Activated T-cell treated with anti-CD3 and anti-CD28 coated beads, Interleukin-2, amount 50 U/mL, for 24 hours (primary cell): ENCODE measurements at regions not wholly inside any gene's neighbourhood (a gene's known extent, or its start where the extent isn't known, plus 50 kb on each side); places are given as distances from the start of the nearest gene placed in this dataset.

Source experiments
- DNase-seq: peaks from one replicate; pipeline ENCODE4 v3.0.0-alpha.2; 2020
- H3K27ac Mint-ChIP-seq: 2 replicates; pipeline ENCODE4 v1.8.0; 2020; ENCODE audit warnings: mild to moderate bottlenecking, mixed read lengths
- H3K27me3 Mint-ChIP-seq: 2 replicates; pipeline ENCODE4 v1.8.0; 2020; ENCODE audit warnings: mixed read lengths
- H3K36me3 Mint-ChIP-seq: 2 replicates; pipeline ENCODE4 v1.8.0; 2020; ENCODE audit warnings: low read depth, mixed read lengths
- H3K4me1 Mint-ChIP-seq: 2 replicates; pipeline ENCODE4 v1.8.0; 2020; ENCODE audit warnings: low read depth, mixed read lengths
- H3K4me3 Mint-ChIP-seq: 2 replicates; pipeline ENCODE4 v1.8.0; 2020; ENCODE audit warnings: mild to moderate bottlenecking, moderate library complexity, mixed read lengths
- H3K9me3 Mint-ChIP-seq: 2 replicates; pipeline ENCODE4 v1.8.0; 2020; ENCODE audit warnings: mixed read lengths

DNA sequence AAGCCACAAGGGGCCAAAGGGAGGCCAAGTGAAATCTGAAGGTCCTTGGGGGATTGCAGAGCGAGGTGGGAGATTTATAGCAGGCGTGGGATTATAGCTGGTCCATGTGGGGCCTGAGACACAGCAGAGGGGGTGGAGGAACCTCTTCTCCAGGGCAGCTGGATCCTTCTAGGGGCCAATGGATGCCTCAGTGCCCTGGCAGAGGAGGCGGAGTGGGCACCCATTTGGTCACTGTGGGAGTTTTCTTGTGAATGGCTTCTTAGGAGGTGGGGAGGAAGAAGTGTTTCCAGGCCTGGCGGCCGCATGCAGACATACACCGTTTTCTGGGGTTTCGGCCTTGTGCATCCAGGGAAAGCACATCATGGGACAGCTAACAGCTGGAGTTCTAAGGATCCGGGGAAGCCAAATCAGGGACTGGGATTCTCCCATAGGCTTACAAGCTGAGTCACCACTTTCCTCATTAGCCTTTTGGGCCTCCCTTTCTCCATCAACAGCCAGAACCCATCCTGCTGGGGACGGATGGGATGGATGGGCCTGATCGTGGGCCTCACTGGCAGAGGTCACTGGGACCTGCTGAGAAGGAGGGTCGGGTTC lies 76.5 kb downstream of the RHOU start:
- Mint-ChIP-seq H3K36me3 (no peaks in the 10 kb centered on the region), H3K4me3 (no peak overlapping the region), H3K27me3 (no peaks in the 10 kb centered on the region), H3K9me3 (no peaks in the 10 kb centered on the region), H3K4me1 (peaks cover 27% of the 10 kb centered on the region), H3K27ac (no peak overlapping the region)
- no peak for DNase-seq

DNA sequence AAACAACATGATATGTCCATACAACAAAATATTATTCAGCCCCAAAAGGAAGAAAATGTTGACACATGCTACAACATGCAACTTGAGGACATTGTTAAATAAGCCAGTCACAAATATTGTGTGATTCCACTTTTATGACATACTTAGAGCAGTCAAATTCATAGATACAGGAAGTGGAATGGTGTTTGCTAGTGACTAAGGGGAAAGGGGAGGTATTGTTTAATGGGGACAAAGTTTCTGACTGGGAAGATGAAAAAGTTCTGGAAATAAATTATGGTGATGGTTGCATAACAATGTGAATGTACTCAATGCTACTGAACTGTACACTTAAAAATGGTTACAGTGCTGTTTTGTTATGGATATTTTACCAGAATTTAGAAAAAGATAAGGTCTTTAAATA lies 77.7 kb downstream of the RHOU start:
- Mint-ChIP-seq H3K9me3 (no peaks in the 10 kb centered on the region), H3K27me3 (no peaks in the 10 kb centered on the region), H3K27ac (no peak overlapping the region), H3K4me1 (peaks cover 27% of the 10 kb centered on the region), H3K4me3 (no peak overlapping the region), H3K36me3 (no peaks in the 10 kb centered on the region)
- no peak for DNase-seq

DNA sequence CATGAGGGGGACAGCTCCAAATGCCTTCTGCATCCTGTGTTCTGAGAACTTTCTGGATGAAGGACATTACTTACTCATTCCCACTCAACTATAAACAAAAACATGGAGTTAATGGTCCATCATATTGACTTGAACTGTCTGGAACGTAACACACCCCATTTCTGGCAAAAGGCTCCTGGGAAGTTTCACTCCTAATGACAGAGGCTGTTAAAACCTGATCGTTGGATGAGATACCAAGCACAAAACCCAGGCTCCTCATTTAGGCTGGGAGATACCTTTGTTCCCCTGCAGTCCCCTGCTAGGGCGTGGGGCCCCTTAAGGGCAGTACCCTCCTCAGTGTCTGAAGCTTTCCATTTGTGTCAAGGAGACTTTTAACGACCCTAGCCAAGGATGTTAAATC lies 78.9 kb downstream of the RHOU start:
- Mint-ChIP-seq H3K9me3 (no peaks in the 10 kb centered on the region), H3K27ac (no peak overlapping the region), H3K27me3 (no peaks in the 10 kb centered on the region), H3K4me1 (peaks cover 24% of the 10 kb centered on the region), H3K4me3 (no peak overlapping the region), H3K36me3 (no peaks in the 10 kb centered on the region)
- DNase-seq, result no peak

DNA sequence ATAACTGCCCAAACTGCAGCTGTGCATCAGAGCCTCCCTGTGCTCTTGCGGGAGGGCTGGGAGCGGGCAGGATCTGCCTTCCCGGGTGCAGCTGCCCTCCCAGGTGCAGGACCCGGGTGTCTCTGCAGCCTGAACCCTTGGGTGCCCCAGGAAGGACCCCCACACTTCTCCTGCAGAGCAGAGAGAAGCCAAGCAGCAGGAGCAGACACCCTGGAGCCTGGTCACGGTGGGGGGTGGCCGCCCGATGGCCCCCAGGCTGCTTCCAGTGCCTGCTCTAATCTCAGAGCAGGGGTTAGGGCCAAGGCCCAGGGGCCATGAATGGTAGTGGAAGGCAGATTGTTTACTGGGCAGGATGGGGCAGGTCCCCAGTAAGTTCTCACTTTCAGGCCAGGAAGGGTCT lies 83.0 kb downstream of the RHOU start:
- H3K4me3 Mint-ChIP-seq, result no peak overlapping the region
- no peaks in the 10 kb centered on the region for H3K27me3 Mint-ChIP-seq
- H3K27ac Mint-ChIP-seq, result no peak overlapping the region
- H3K4me1 Mint-ChIP-seq, result no peaks in the 10 kb centered on the region
- H3K36me3 Mint-ChIP-seq, result no peaks in the 10 kb centered on the region
- DNase-seq, result no peak
- H3K9me3 Mint-ChIP-seq, result no peaks in the 10 kb centered on the region

DNA sequence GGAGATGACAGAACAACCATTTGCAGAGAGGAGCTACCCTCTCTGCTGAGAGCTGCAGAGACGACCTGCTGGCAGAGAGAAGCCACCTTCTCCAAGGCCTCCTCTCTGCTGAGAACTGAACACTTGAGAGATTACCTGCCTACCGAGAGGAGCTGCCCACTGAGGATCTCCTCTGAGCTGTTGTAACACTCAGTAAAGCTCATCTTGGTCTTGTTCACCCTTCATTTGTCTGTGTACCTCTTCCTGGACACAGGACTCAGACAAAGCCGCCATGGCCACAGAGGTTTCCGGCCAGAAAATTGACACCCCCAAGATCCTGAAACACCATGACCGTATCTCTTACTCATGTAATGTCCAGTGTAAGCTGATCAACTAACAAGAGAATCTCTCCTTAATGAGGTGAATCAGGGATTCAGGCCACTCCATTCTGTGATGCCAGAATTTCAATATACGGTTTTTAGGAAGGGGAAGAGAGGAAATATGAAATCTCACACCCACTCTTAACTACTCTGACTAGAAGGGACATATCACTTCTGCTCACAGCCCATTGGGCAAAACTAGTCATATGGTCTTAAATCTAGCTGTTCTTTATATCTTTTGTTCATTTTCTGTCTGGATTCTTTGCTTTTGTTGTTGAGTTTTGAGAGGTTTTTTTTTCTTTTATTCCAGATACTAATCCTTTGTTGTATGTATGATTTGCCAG lies 83.8 kb downstream of the RHOU start:
- no peak overlapping the region for H3K27ac Mint-ChIP-seq
- no peak overlapping the region for H3K4me3 Mint-ChIP-seq
- no peaks in the 10 kb centered on the region for H3K36me3 Mint-ChIP-seq
- DNase-seq, result no peak
- no peaks in the 10 kb centered on the region for H3K4me1 Mint-ChIP-seq
- no peaks in the 10 kb centered on the region for H3K27me3 Mint-ChIP-seq
- no peaks in the 10 kb centered on the region for H3K9me3 Mint-ChIP-seq

DNA sequence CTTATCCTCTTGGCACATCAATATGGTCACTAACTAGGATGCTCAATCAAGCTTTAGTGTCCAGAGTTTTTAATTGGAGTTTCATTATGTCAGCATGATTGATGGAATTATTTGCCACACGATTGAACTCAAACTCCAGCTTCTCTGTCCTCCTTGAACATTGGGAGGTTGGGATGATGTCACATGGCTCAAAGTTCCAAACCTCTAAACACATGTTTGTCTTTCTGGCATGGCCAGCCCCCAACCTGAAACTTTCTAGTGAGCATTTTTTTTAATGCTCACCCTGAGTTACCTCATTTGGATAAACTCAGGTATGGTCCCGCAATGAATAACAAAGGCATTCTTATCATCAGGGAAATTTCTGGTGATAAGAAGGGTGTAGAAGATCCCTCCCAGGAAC lies 86.0 kb downstream of the RHOU start:
- H3K4me3 Mint-ChIP-seq, result no peak overlapping the region
- H3K4me1 Mint-ChIP-seq, result peaks cover 7% of the 10 kb centered on the region
- no peaks in the 10 kb centered on the region for H3K9me3 Mint-ChIP-seq
- DNase-seq, result no peak
- no peak overlapping the region for H3K27ac Mint-ChIP-seq
- H3K36me3 Mint-ChIP-seq, result no peaks in the 10 kb centered on the region
- no peaks in the 10 kb centered on the region for H3K27me3 Mint-ChIP-seq

DNA sequence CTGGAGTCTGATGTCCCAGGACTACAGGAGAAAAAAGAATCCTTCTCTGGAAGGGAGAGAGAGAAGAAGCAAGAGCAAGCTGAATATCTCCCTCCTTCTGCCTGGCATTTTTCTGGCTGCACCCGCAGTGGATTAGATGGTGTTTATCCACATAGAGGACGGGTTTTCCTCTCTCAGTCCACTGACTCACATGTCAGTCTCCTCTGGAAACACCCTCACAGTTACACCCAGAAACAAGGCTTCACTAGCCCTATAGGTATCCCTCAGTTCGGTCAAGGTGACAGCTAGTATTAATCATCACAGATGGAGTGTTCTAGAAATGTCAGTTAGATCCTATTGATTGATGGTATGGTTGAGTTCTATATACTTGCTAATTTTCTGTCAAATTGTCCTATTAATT lies 87.9 kb downstream of the RHOU start:
- no peaks in the 10 kb centered on the region for H3K9me3 Mint-ChIP-seq
- H3K4me1 Mint-ChIP-seq, result peaks cover 19% of the 10 kb centered on the region
- DNase-seq, result no peak
- no peak overlapping the region for H3K27ac Mint-ChIP-seq
- no peak overlapping the region for H3K4me3 Mint-ChIP-seq
- H3K27me3 Mint-ChIP-seq, result no peaks in the 10 kb centered on the region
- no peaks in the 10 kb centered on the region for H3K36me3 Mint-ChIP-seq

DNA sequence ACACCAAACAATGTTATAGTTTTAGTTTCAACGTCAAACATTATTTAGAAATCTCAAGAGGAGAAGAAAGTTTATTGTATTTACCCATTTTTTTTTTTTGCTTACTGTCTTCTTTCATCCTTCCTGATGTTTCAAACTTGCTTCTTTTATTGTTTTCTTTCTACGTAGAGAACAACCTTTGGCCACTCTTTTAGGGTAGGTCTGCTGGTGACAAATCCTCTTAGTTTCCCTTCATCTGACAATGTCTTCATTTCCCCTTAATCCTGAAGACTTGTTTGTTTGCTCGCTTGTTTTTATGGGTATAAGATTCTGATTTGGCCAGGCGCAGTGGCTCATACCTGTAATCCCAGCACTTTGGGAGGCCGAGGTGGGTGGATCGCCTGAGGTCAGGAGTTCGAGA lies 89.1 kb downstream of the RHOU start:
- peaks cover 20% of the 10 kb centered on the region for H3K4me1 Mint-ChIP-seq
- no peaks in the 10 kb centered on the region for H3K36me3 Mint-ChIP-seq
- no peak for DNase-seq
- no peak overlapping the region for H3K4me3 Mint-ChIP-seq
- no peak overlapping the region for H3K27ac Mint-ChIP-seq
- H3K27me3 Mint-ChIP-seq, result no peaks in the 10 kb centered on the region
- H3K9me3 Mint-ChIP-seq, result no peaks in the 10 kb centered on the region

DNA sequence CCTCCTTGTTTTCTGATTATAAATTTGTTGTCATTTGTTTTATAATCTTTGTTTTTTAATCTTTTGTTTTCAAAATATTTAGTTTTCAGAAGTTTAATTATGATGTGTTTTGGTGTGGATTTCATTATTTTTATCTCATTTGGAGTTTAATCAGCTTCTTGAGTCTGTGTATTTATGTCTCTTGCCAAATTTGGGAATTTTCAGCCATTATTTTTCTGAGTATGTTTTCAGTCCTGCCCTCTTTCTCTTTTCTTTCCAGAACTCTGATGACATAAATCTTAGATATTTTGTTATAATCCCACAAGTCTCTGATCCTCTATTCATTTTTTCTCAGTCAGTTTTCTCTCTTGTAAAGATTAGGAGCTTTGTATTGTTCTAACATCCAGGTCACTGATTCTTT lies 89.8 kb downstream of the RHOU start:
- Mint-ChIP-seq H3K36me3 (no peaks in the 10 kb centered on the region), H3K9me3 (no peaks in the 10 kb centered on the region), H3K4me3 (no peak overlapping the region), H3K4me1 (peaks cover 20% of the 10 kb centered on the region), H3K27me3 (no peaks in the 10 kb centered on the region), H3K27ac (no peak overlapping the region)
- DNase-seq, result no peak

DNA sequence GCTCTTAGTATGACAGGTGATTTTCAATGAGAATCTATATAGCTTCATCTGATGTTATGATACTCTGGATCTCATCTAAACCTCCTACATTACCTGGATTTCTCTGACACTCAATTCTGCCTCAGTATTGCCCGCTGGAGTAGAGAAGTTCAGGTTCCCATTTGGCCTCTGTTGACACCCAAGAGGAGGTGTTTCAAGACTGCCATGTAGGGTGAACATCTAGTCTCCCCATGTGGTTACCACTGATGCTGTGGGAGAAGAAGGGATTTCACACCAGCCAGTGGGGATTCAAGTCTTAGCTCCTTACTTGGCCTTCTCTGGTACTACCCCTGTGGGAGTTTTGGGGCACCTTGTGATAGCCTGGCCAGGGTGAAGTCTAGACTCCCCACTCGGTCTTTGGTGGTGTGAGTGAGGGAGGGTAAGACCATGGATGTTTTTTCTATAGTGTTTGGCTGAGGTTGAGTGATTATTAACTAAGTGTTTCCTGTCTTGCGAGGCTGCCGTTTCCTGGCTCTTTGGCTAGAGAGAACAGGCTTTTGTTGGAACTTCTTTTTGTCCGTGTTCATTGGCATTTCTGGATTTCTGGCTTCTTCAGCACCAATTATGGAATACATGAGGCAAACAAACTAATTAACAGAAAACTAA lies 90.7 kb downstream of the RHOU start:
- Mint-ChIP-seq H3K36me3 (no peaks in the 10 kb centered on the region), H3K27ac (peak overlapping the region; percentile 7), H3K4me3 (no peak overlapping the region), H3K4me1 (peaks cover 23% of the 10 kb centered on the region), H3K27me3 (no peaks in the 10 kb centered on the region), H3K9me3 (no peaks in the 10 kb centered on the region)
- no peak for DNase-seq

DNA sequence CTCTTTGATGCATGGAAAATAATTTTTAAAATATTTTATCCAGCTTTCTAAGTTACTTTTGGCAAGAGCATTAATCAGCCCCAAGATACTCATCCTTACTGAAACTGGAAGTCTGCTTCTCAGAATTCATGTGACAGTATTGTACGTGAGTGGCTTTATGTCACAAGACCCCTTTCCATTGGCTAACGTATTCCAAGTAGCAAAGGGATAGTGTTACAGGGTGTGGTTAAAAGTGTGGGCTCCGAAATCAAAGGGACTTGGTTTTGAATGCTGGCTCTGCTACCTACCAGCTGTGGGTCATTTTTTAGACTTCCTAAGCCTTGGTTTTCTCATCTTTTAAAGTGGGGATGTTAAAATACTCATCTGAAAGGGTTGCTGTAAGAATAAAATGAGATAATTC lies 91.7 kb downstream of the RHOU start:
- Mint-ChIP-seq H3K36me3 (no peaks in the 10 kb centered on the region), H3K9me3 (no peaks in the 10 kb centered on the region), H3K27ac (no peak overlapping the region), H3K4me3 (no peak overlapping the region), H3K27me3 (no peaks in the 10 kb centered on the region), H3K4me1 (peaks cover 29% of the 10 kb centered on the region)
- DNase-seq, result no peak

DNA sequence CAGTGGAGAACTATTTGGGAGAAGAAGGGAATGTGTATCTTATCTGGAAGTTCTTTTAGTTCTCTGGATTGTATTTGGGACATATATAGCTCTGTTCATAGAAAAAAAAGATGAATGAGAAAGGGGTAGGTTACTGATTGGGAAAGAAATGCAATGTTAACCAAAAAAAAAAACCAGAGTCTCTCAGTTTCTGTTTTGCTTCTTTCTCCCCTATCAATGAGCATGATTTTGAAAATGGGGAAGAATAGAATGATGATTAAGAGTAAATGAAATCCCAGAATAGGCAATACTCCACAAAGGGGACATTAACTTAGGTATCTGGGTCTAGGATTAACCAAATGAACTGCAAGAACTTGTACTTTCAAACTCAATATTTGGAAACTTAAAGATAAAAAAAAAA lies 92.9 kb downstream of the RHOU start:
- H3K36me3 Mint-ChIP-seq, result no peaks in the 10 kb centered on the region
- no peak for DNase-seq
- H3K9me3 Mint-ChIP-seq, result no peaks in the 10 kb centered on the region

DNA sequence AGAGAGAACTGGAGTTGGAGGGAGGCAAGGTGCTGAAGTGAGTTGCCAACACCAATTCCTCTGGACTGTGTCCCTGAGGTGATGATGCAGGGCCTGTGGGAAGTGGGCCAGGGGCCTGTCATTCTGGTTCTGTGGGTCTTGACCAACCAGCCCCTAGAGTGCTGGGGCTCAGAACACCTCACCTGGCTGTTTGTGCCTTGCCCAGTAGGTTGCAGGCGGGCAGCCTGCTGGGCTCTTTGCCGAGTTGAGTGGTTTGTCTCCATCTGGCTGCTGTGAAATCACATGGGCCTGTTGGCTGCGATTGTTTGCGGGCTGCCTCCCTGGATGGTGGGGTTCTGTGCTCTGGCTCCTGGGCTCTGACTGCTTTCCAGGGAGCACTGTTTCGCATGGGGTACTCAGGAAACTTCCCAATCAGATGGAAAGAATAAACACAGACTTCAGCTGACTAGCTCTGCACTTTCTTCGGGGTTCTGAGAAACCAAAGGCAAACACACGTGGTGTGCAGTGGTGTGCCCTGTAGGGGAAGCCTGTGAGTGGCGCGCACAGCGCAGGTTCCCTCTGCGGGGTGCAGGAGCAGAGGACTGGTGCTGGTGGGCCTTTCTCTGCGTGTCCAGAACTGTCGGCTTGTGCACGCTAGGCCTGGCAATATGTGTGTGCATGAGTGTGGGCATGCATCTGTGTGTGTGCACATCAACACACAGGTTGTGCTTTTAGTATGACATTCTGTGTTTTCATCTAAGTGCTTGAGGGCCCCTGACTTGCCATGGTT lies 95.1 kb downstream of the RHOU start:
- H3K4me1 Mint-ChIP-seq, result peaks cover 29% of the 10 kb centered on the region
- H3K27me3 Mint-ChIP-seq, result peaks cover 2% of the 10 kb centered on the region
- no peaks in the 10 kb centered on the region for H3K36me3 Mint-ChIP-seq
- H3K9me3 Mint-ChIP-seq, result no peaks in the 10 kb centered on the region
- no peak overlapping the region for H3K4me3 Mint-ChIP-seq
- DNase-seq, result no peak
- no peak overlapping the region for H3K27ac Mint-ChIP-seq

More for the DNA sequence above, 92.9 kb downstream of the RHOU start:
- Mint-ChIP-seq H3K4me3 (no peak overlapping the region), H3K27me3 (no peaks in the 10 kb centered on the region), H3K4me1 (peaks cover 29% of the 10 kb centered on the region), H3K27ac (no peak overlapping the region)

DNA sequence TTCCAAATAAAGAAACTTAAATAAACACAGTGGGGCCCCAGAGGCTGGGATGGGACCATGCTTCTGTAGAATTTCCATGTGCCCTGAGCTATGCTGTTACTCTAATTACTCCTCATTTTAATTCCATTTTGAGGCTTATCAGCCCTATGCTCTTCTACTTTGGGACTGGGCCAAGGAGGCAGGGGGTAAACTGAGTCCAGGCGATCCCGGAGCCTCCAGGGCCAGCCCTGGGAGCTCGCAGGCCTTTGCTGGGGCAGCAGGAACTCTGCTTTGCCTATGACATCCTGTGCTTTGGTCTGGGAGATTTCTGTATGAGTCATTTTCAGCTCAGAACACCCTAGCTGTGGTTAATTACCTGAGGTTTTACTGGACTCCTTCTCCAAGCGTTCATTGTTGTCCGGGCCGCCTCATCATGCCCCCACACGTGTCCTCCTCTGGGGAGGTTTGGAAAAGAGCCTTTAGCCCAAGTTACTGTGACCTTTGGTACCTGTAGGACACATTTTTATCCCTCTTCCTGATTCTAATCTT lies 95.7 kb downstream of the RHOU start:
- Mint-ChIP-seq H3K27me3 (peaks cover 2% of the 10 kb centered on the region), H3K4me1 (peaks cover 25% of the 10 kb centered on the region), H3K27ac (no peak overlapping the region), H3K36me3 (no peaks in the 10 kb centered on the region), H3K4me3 (no peak overlapping the region), H3K9me3 (no peaks in the 10 kb centered on the region)
- no peak for DNase-seq
